Neuronal stem cell (in vitro differentiated cells): ENCODE measurements at regions not wholly inside any gene's neighbourhood (a gene's known extent, or its start where the extent isn't known, plus 50 kb on each side); places are given as distances from the start of the nearest gene placed in this dataset.

Experiments
- DNase-seq: peaks from one replicate; pipeline ENCODE4 v3.0.0-alpha.2; 2013; ENCODE audit warnings: low spot score
- H2AFZ ChIP-seq: one replicate; pipeline ENCODE4 v1.6.1; 2013; ENCODE audit warnings: mild to moderate bottlenecking, low read length, inconsistent platforms
- H2AK5ac ChIP-seq: 2 replicates; pipeline ENCODE4 v1.6.1; 2013; ENCODE audit warnings: low read depth, mild to moderate bottlenecking, inconsistent platforms, low read length, moderate library complexity, mixed read lengths
- H2BK120ac ChIP-seq: 2 replicates; pipeline ENCODE4 v1.6.1; 2013; ENCODE audit warnings: low read depth, mild to moderate bottlenecking, inconsistent platforms, low read length, moderate library complexity, mixed read lengths
- H2BK12ac ChIP-seq: one replicate; pipeline ENCODE4 v1.6.1; 2013; ENCODE audit warnings: low read length, inconsistent platforms
- H2BK15ac ChIP-seq: 2 replicates; pipeline ENCODE4 v1.6.1; 2013; ENCODE audit warnings: mild to moderate bottlenecking, low read length, inconsistent platforms, mixed read lengths
- H2BK5ac ChIP-seq: one replicate; pipeline ENCODE4 v1.6.1; 2013; ENCODE audit warnings: inconsistent platforms, mild to moderate bottlenecking, low read length, moderate library complexity
- H3K14ac ChIP-seq: one replicate; pipeline ENCODE4 v1.6.1; 2013; ENCODE audit warnings: low read length, inconsistent platforms
- H3K18ac ChIP-seq: 2 replicates; pipeline ENCODE4 v1.6.1; 2013; ENCODE audit warnings: low read length, inconsistent platforms
- H3K23ac ChIP-seq: 2 replicates; pipeline ENCODE4 v1.6.1; 2013; ENCODE audit warnings: low read depth, mild to moderate bottlenecking, mixed read lengths, low read length, inconsistent platforms; ENCODE audit not compliant: poor library complexity
- H3K27ac ChIP-seq: replicated peaks from 3 replicates; pipeline ENCODE4 v1.5.1; 2013; ENCODE audit warnings: low read length, inconsistent platforms
- H3K27me3 ChIP-seq, 3 experiments: 2 replicates each; pipeline ENCODE4 v1.6.1; 2013; ENCODE audit warnings: low read length in 3 of 3, mild to moderate bottlenecking in 2 of 3, inconsistent platforms in 1 of 3, low read depth in 1 of 3, mixed read lengths in 1 of 3, moderate library complexity in 1 of 3; ENCODE audit not compliant: control insufficient read depth in 3 of 3, insufficient read depth in 3 of 3
- H3K36me3 ChIP-seq, 2 donors: replicated peaks in 1 of 2; 2 replicates each; pipeline ENCODE4 v1.6.1; 2013; ENCODE audit warnings: low read length in 2 of 2; ENCODE audit not compliant: control insufficient read depth in 2 of 2, insufficient read depth in 2 of 2
- H3K4ac ChIP-seq: 2 replicates; pipeline ENCODE4 v1.6.1; 2013; ENCODE audit warnings: inconsistent platforms, mild to moderate bottlenecking, low read length, moderate library complexity
- H3K4me1 ChIP-seq, 2 donors: 1 replicate in 1 of 2; 2 replicates in 1 of 2; pipeline ENCODE4 v1.6.1; 2013; ENCODE audit warnings: low read length in 2 of 2, low read depth in 1 of 2; ENCODE audit not compliant: control insufficient read depth in 2 of 2, insufficient read depth in 1 of 2
- H3K4me2 ChIP-seq: one replicate; pipeline ENCODE4 v1.6.1; 2013; ENCODE audit warnings: mild to moderate bottlenecking, low read length, inconsistent platforms; ENCODE audit not compliant: insufficient read depth, poor library complexity, severe bottlenecking
- H3K4me3 ChIP-seq, 2 donors: 2 replicates each; pipeline ENCODE4 v1.5.1; 2013; ENCODE audit warnings: low read length in 2 of 2, mild to moderate bottlenecking in 2 of 2, inconsistent platforms in 1 of 2, moderate library complexity in 1 of 2
- H3K79me1 ChIP-seq: one replicate; pipeline ENCODE4 v1.6.1; 2013; ENCODE audit warnings: low read depth, mild to moderate bottlenecking, inconsistent platforms, low read length, moderate library complexity
- H3K9ac ChIP-seq: one replicate; pipeline ENCODE4 v1.6.1; 2013; ENCODE audit warnings: mild to moderate bottlenecking, low read depth, low read length, inconsistent platforms; ENCODE audit not compliant: poor library complexity
- H3K9me3 ChIP-seq, 2 donors: replicated peaks in 1 of 2; 2 replicates each; pipeline versions ENCODE3 to v1.6.1; 2013; ENCODE audit warnings: low read length in 2 of 2, mild to moderate bottlenecking in 2 of 2, inconsistent platforms in 1 of 2, low read depth in 1 of 2, mixed read lengths in 1 of 2, moderate library complexity in 1 of 2; ENCODE audit not compliant: control insufficient read depth in 2 of 2, insufficient read depth in 1 of 2
- H4K8ac ChIP-seq: one replicate; pipeline ENCODE4 v1.6.1; 2013; ENCODE audit warnings: low read depth, mild to moderate bottlenecking, inconsistent platforms, low read length, moderate library complexity
- H4K91ac ChIP-seq: one replicate; pipeline ENCODE4 v1.6.1; 2013; ENCODE audit warnings: low read length, low read depth, mild to moderate bottlenecking, inconsistent platforms; ENCODE audit not compliant: poor library complexity
- WGBS, 2 donors: extraction: QIAGEN DNeasy Blood & Tissue Kit; methylation state at CpG; one replicate each; pipeline ENCODE4 v1.1.7; 2013; ENCODE audit warnings: missing lambda C conversion rate in 2 of 2, mixed read lengths in 1 of 2; ENCODE audit not compliant: insufficient read length in 2 of 2, insufficient replicate concordance in 1 of 2; ENCODE audit errors: extremely low coverage in 2 of 2; 5-methylcytosine and 5-hydroxymethylcytosine counted together

GRCh38 chr3:176953106-176954060 is 243.9 kb downstream of the TBL1XR1 start:
- H4K91ac ChIP-seq = no peak overlapping the region
- H2BK12ac ChIP-seq = no peak overlapping the region
- H3K9ac ChIP-seq = no peak overlapping the region
- H2BK120ac ChIP-seq = no peak overlapping the region
- no peak overlapping the region for H2BK15ac ChIP-seq
- no peak overlapping the region for H3K4me3 ChIP-seq
- H3K18ac ChIP-seq = no peak overlapping the region
- H3K23ac ChIP-seq = no peak overlapping the region
- no CpG with 5 or more reads among the region's 6 CpGs for WGBS, 2 donors
- H2AFZ ChIP-seq = no peak overlapping the region
- DNase-seq = no peak
- no peaks in the 10 kb centered on the region for H3K36me3 ChIP-seq
- H3K27ac ChIP-seq = no peak overlapping the region
- no peaks in the 10 kb centered on the region for H3K9me3 ChIP-seq
- no peaks in the 10 kb centered on the region for H3K79me1 ChIP-seq
- H3K14ac ChIP-seq = no peak overlapping the region
- H4K8ac ChIP-seq = no peak overlapping the region
- H2AK5ac ChIP-seq = no peak overlapping the region
- no peak overlapping the region for H3K4ac ChIP-seq
- H3K4me1 ChIP-seq = no peaks in the 10 kb centered on the region
- no peaks in the 10 kb centered on the region for H3K27me3 ChIP-seq
- no peak overlapping the region for H3K4me2 ChIP-seq
- no peak overlapping the region for H2BK5ac ChIP-seq

GRCh38 chr3:176951586-176952292 is 245.5 kb downstream of the TBL1XR1 start:
- no CpG with 5 or more reads among the region's 10 CpGs for WGBS, 2 donors
- no peak for DNase-seq
- Histone ChIP-seq H3K27ac (no peak overlapping the region), H3K79me1 (no peaks in the 10 kb centered on the region), H2BK5ac (no peak overlapping the region), H2AFZ (no peak overlapping the region), H3K4ac (no peak overlapping the region), H2AK5ac (no peak overlapping the region), H4K8ac (no peak overlapping the region), H3K14ac (no peak overlapping the region), H3K27me3 (no peaks in the 10 kb centered on the region), H2BK15ac (no peak overlapping the region), H3K36me3 (no peaks in the 10 kb centered on the region), H3K23ac (no peak overlapping the region), H3K9me3 (no peaks in the 10 kb centered on the region), H4K91ac (no peak overlapping the region), H3K18ac (no peak overlapping the region), H3K9ac (no peak overlapping the region), H3K4me1 (peaks cover 0 to 1% of the 10 kb centered on the region in 2 donors), H2BK120ac (no peak overlapping the region), H2BK12ac (no peak overlapping the region), H3K4me2 (no peak overlapping the region), H3K4me3 (no peak overlapping the region)

DNA sequence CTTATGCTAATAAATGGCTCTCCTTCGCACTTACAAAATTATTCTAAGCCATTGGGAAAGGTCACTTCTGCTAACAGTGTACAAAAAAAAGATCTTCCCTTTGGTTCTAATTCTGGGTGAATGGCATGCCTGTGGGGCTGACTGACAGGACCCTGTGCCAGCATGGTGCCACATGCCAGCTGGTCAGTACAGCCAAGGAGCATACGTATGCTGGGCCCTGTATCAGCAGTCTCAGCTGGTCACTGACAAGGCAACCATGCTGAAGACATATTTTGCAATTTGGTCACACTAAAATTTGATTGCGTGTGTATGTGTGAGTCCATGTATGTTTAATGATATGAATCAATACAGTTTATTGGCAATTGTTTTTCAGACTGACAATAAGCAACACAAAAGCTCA is 246.1 kb downstream of the TBL1XR1 start:
- Histone ChIP-seq H3K18ac (no peak overlapping the region), H2BK5ac (no peak overlapping the region), H3K9me3 (no peaks in the 10 kb centered on the region), H2BK12ac (no peak overlapping the region), H3K9ac (no peak overlapping the region), H3K14ac (no peak overlapping the region), H2AK5ac (no peak overlapping the region), H3K27me3 (no peaks in the 10 kb centered on the region), H2AFZ (no peak overlapping the region), H3K36me3 (no peaks in the 10 kb centered on the region), H3K4ac (no peak overlapping the region), H4K8ac (no peak overlapping the region), H4K91ac (no peak overlapping the region), H3K4me1 (peaks cover 0 to 1% of the 10 kb centered on the region in 2 donors), H3K23ac (no peak overlapping the region), H3K79me1 (no peaks in the 10 kb centered on the region), H2BK15ac (no peak overlapping the region), H3K4me3 (no peak overlapping the region), H3K4me2 (no peak overlapping the region), H3K27ac (no peak overlapping the region), H2BK120ac (no peak overlapping the region)
- WGBS, 2 donors = no CpG with 5 or more reads among the region's 3 CpGs
- no peak for DNase-seq

DNA sequence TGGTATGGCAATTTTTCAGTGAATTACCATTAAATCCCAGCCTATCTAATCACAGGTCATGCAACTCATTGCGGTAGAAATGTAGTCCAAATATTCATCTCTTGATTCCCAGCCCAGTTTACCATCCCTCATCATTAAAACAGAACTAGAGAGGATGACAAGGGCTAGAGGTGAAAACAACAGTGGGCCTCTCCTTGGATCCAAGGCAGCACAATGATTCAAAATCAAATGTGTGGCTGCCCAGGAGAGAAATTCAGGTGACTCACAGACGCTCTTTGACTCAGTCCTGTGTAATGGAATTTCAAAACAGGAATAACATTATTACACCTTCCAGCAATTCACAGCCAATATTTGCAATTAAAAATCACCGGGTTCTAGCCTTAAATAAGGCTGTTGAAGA is 246.5 kb downstream of the TBL1XR1 start:
- Histone ChIP-seq H3K23ac (no peak overlapping the region), H3K4me2 (no peak overlapping the region), H3K4me3 (no peak overlapping the region), H2BK5ac (no peak overlapping the region), H3K9me3 (no peaks in the 10 kb centered on the region), H3K4me1 (peaks cover 0 to 1% of the 10 kb centered on the region in 2 donors), H4K91ac (no peak overlapping the region), H3K9ac (no peak overlapping the region), H4K8ac (no peak overlapping the region), H3K79me1 (no peaks in the 10 kb centered on the region), H2AK5ac (no peak overlapping the region), H2BK120ac (no peak overlapping the region), H3K14ac (no peak overlapping the region), H3K36me3 (no peaks in the 10 kb centered on the region), H2AFZ (no peak overlapping the region), H3K27ac (no peak overlapping the region), H3K18ac (no peak overlapping the region), H3K27me3 (no peaks in the 10 kb centered on the region), H3K4ac (no peak overlapping the region), H2BK15ac (no peak overlapping the region), H2BK12ac (no peak overlapping the region)
- WGBS, 2 donors = no CpG with 5 or more reads among the region's 3 CpGs
- DNase-seq = no peak
